ENCODE measurements at regions not wholly inside any gene's neighbourhood (a gene's known extent, or its start where the extent isn't known, plus 50 kb on each side); places are given as distances from the start of the nearest gene placed in this dataset.
"Not testable (repeated sequence)": the region's sequence is repeated elsewhere in the genome, so short reads cannot be mapped to it uniquely, and the experiment has no call there.

- not testable (repeated sequence) for DNase-seq
Measured at GRCh38 chr7:119300341-119300740, 972.6 kb upstream of the KCND2 start.

GRCh38 chr7:119320316-119320715 is 952.7 kb upstream of the KCND2 start:
- DNase-seq = no peak

GRCh38 chr7:119329715-119330114 is 943.3 kb upstream of the KCND2 start:
- DNase-seq = no peak

GRCh38 chr7:119335405-119335804 is 937.6 kb upstream of the KCND2 start:
- no peak for DNase-seq

- DNase-seq = no peak
Measured at GRCh38 chr7:119341822-119342221, 931.2 kb upstream of the KCND2 start.

GRCh38 chr7:119343289-119343688 is 929.7 kb upstream of the KCND2 start:
- DNase-seq = no peak

GRCh38 chr7:119344466-119344865 is 928.5 kb upstream of the KCND2 start:
- DNase-seq = no peak

GRCh38 chr7:119348491-119348890 is 924.5 kb upstream of the KCND2 start:
- no peak for DNase-seq

GRCh38 chr7:119350334-119350733 is 922.6 kb upstream of the KCND2 start:
- DNase-seq = no peak

- no peak for DNase-seq
Measured at GRCh38 chr7:119351320-119351719, 921.7 kb upstream of the KCND2 start.

GRCh38 chr7:119374436-119374835 is 898.5 kb upstream of the KCND2 start:
- DNase-seq = no peak

- DNase-seq = no peak
Measured at GRCh38 chr7:119377861-119378260, 895.1 kb upstream of the KCND2 start.

- no peak for DNase-seq
Measured at GRCh38 chr7:119382726-119383125, 890.2 kb upstream of the KCND2 start.

- DNase-seq = no peak
Measured at GRCh38 chr7:119395024-119395423, 878.0 kb upstream of the KCND2 start.

- no peak for DNase-seq
Measured at GRCh38 chr7:119397156-119397555, 875.8 kb upstream of the KCND2 start.

GRCh38 chr7:119408596-119408995 is 864.4 kb upstream of the KCND2 start:
- no peak for DNase-seq

- no peak for DNase-seq
Measured at GRCh38 chr7:119413314-119413805, 859.6 kb upstream of the KCND2 start.

- DNase-seq = no peak
Measured at GRCh38 chr7:119415682-119416081, 857.3 kb upstream of the KCND2 start.

- DNase-seq = no peak
Measured at GRCh38 chr7:119421657-119422056, 851.3 kb upstream of the KCND2 start.

GRCh38 chr7:119436882-119437281 is 836.1 kb upstream of the KCND2 start:
- no peak for DNase-seq

GRCh38 chr7:119438315-119438714 is 834.7 kb upstream of the KCND2 start:
- no peak for DNase-seq

- DNase-seq = no peak
Measured at GRCh38 chr7:119439192-119439591, 833.8 kb upstream of the KCND2 start.

- DNase-seq = no peak
Measured at GRCh38 chr7:119452401-119452800, 820.6 kb upstream of the KCND2 start.

- DNase-seq = no peak
Measured at GRCh38 chr7:119465798-119466305, 807.1 kb upstream of the KCND2 start.

- peak; percentile 51 for DNase-seq
Measured at GRCh38 chr7:119472408-119473038, 800.5 kb upstream of the KCND2 start.
